Effector CD4-positive, alpha-beta T cell (primary cell): ENCODE measurements at regions not wholly inside any gene's neighbourhood (a gene's known extent, or its start where the extent isn't known, plus 50 kb on each side); places are given as distances from the start of the nearest gene placed in this dataset.

ENCODE experiments used
- DNase-seq: peaks from one replicate; pipeline ENCODE4 v3.0.0-alpha.2; 2020

- no peak for DNase-seq
Observed at GRCh38 chrX:58051346-58051745, 141.1 kb upstream of the ZXDA start.

DNA sequence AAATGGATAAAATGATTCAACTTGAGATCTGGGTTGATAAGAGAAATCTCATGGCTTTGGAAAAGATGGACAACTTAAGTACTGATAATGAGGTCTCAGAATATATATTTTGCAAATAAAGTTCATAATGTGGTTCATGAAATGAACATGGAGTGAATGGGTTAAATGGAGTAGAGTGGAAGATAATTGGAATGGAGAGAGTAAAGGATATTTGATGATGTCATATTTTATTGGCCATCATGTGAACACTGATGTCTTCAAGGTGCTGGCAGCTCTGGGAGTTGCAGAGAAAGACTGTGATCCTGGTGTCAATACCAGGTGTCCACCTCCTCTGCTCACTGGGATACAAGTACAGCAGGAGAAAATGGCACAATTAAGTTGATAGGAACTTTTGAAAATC is 133.9 kb upstream of the ZXDA start:
- DNase-seq: no peak

- DNase-seq: peak; percentile 9
Observed at GRCh38 chrX:58025979-58026378, 115.7 kb upstream of the ZXDA start.

DNA sequence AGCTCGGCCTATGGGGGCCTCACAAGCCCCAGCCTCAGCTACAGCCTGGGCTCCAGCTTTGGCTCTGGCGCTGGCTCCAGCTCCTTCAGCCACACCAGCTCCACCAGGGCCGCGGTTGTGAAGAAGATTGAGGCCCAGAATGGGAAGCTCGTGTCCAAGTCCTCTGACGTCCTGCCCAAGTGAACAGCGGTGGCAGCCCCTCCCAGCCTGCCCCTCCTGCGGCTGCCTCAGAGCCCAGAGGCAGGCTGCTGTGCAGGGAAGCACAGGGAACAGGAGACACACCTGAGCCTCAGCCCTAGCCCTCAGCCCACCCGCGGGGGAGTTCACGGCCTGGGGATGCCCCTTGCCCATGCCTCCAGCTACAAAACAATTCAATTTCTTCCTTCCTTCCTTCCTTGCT is 75.7 kb upstream of the ZXDA start:
- no peak for DNase-seq

DNA sequence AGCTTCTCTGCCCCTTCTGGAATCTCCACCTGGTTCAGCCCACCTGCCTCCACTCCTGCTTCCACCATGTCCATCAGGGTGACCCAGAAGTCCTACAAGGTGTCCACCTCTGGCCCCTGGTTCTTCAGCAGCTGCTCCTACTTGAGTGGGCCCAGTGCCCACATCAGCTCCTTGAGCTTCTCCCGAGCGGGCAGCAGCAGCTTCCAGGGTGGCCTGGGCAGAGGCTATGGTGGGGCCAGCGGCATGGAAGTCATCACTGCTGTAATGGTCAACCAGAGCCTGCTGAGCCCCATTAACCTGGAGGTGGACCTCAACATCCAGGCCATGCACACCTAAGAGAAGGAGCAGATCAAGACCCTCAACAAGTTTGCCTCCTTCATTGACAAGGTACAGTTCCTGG is 74.4 kb upstream of the ZXDA start:
- DNase-seq: no peak

DNA sequence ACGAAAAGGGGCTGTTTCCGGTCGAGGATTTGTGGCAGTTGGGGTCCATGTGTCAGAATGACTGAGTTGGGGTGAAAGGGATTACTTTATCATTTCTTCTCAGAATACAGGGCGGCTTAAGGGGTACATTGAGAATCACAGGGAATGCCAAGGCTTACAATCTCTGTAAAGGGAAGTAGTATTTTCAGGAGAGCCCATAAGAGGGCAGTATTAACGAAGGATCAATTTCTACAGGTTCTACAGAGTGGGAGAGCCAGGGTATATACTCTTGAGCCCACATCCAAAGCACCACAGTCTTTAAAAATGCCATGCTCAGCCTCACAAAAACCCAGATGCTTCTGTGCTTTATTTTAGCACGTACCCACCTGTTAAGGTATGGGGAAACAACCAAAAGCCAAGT is 67.7 kb upstream of the ZXDA start:
- DNase-seq: no peak

- no peak for DNase-seq
Observed at GRCh38 chrX:57964975-57965374, 54.7 kb upstream of the ZXDA start.
